Activated naive CD8-positive, alpha-beta T cell treated with anti-CD3 and anti-CD28 coated beads, Interleukin-2, amount 50 U/mL, for 24 hours (primary cell): ENCODE measurements at regions not wholly inside any gene's neighbourhood (a gene's known extent, or its start where the extent isn't known, plus 50 kb on each side); places are given as distances from the start of the nearest gene placed in this dataset.

ENCODE experiments used
- ATAC-seq: fragments of 150-1000 bp; cut with Tn5 transposase; one replicate; pipeline ENCODE4 v1.10.0; 2021
- DNase-seq: peaks from one replicate; pipeline ENCODE4 v3.0.0; 2021
- H3K27ac Mint-ChIP-seq: one replicate; pipeline ENCODE4 v1.8.0; 2021; ENCODE audit warnings: mild to moderate bottlenecking, mixed read lengths
- H3K27me3 Mint-ChIP-seq: one replicate; pipeline ENCODE4 v1.8.0; 2021; ENCODE audit warnings: mixed read lengths
- H3K36me3 Mint-ChIP-seq: one replicate; pipeline ENCODE4 v1.8.0; 2021; ENCODE audit warnings: low read depth, mixed read lengths
- H3K4me1 Mint-ChIP-seq: one replicate; pipeline ENCODE4 v1.8.0; 2021; ENCODE audit warnings: mixed read lengths
- H3K4me3 Mint-ChIP-seq: one replicate; pipeline ENCODE4 v1.8.0; 2021; ENCODE audit warnings: mild to moderate bottlenecking, moderate library complexity, mixed read lengths
- H3K9me3 Mint-ChIP-seq: one replicate; pipeline ENCODE4 v1.8.0; 2021; ENCODE audit warnings: mixed read lengths

GRCh38 chr1:29444782-29445729 lies 208.7 kb downstream of the PTPRU start:
- Mint-ChIP-seq H3K27me3 (peaks cover 19% of the 10 kb centered on the region), H3K27ac (no peak overlapping the region)

GRCh38 chr1:29444081-29444715 lies 207.9 kb downstream of the PTPRU start:
- no peak for DNase-seq
- peaks cover 21% of the 10 kb centered on the region for H3K27me3 Mint-ChIP-seq
- H3K9me3 Mint-ChIP-seq, result no peaks in the 10 kb centered on the region
- no peak overlapping the region for H3K27ac Mint-ChIP-seq
- H3K36me3 Mint-ChIP-seq, result no peaks in the 10 kb centered on the region
- H3K4me3 Mint-ChIP-seq, result no peak overlapping the region
- ATAC-seq, result no peak
- no peaks in the 10 kb centered on the region for H3K4me1 Mint-ChIP-seq

More at GRCh38 chr1:29444782-29445729, 208.7 kb downstream of the PTPRU start:
- Mint-ChIP-seq H3K36me3 (no peaks in the 10 kb centered on the region), H3K4me3 (no peak overlapping the region), H3K4me1 (no peaks in the 10 kb centered on the region), H3K9me3 (no peaks in the 10 kb centered on the region)
- no peak for ATAC-seq
- no peak for DNase-seq

GRCh38 chr1:29441916-29442668 lies 205.8 kb downstream of the PTPRU start:
- Mint-ChIP-seq H3K27me3 (peaks cover 21% of the 10 kb centered on the region), H3K9me3 (no peaks in the 10 kb centered on the region), H3K4me1 (no peaks in the 10 kb centered on the region), H3K27ac (no peak overlapping the region), H3K36me3 (no peaks in the 10 kb centered on the region), H3K4me3 (no peak overlapping the region)
- ATAC-seq, result no peak
- DNase-seq, result no peak

- Mint-ChIP-seq H3K27ac (no peak overlapping the region), H3K36me3 (no peaks in the 10 kb centered on the region), H3K27me3 (peaks cover 17% of the 10 kb centered on the region), H3K4me1 (no peaks in the 10 kb centered on the region), H3K4me3 (no peak overlapping the region), H3K9me3 (no peaks in the 10 kb centered on the region)
- ATAC-seq (no peak), DNase-seq (no peak)
Measured at GRCh38 chr1:29439615-29440014, 203.3 kb downstream of the PTPRU start.

- no peak overlapping the region for H3K4me3 Mint-ChIP-seq
- peaks cover 13% of the 10 kb centered on the region for H3K27me3 Mint-ChIP-seq
Measured at GRCh38 chr1:29438991-29439390, 202.7 kb downstream of the PTPRU start.

GRCh38 chr1:29437946-29438345 lies 201.6 kb downstream of the PTPRU start:
- no peaks in the 10 kb centered on the region for H3K9me3 Mint-ChIP-seq
- H3K36me3 Mint-ChIP-seq, result no peaks in the 10 kb centered on the region
- H3K4me1 Mint-ChIP-seq, result no peaks in the 10 kb centered on the region
- H3K27me3 Mint-ChIP-seq, result peaks cover 11% of the 10 kb centered on the region
- DNase-seq (no peak), ATAC-seq (no peak)
- H3K27ac Mint-ChIP-seq, result no peak overlapping the region
- H3K4me3 Mint-ChIP-seq, result no peak overlapping the region

More at GRCh38 chr1:29438991-29439390, 202.7 kb downstream of the PTPRU start:
- no peaks in the 10 kb centered on the region for H3K4me1 Mint-ChIP-seq
- H3K27ac Mint-ChIP-seq, result no peak overlapping the region
- no peaks in the 10 kb centered on the region for H3K9me3 Mint-ChIP-seq
- no peak for DNase-seq
- no peaks in the 10 kb centered on the region for H3K36me3 Mint-ChIP-seq
- ATAC-seq, result no peak

GRCh38 chr1:29436181-29436785 lies 200.0 kb downstream of the PTPRU start:
- DNase-seq (no peak), ATAC-seq (no peak)
- Mint-ChIP-seq H3K27me3 (peaks cover 12% of the 10 kb centered on the region), H3K36me3 (no peaks in the 10 kb centered on the region), H3K27ac (no peak overlapping the region), H3K9me3 (peaks cover 10% of the 10 kb centered on the region), H3K4me1 (no peaks in the 10 kb centered on the region), H3K4me3 (no peak overlapping the region)

GRCh38 chr1:29433830-29434229 lies 197.5 kb downstream of the PTPRU start:
- no peaks in the 10 kb centered on the region for H3K4me1 Mint-ChIP-seq

GRCh38 chr1:29431138-29431537 lies 194.8 kb downstream of the PTPRU start:
- peaks cover 12% of the 10 kb centered on the region for H3K27me3 Mint-ChIP-seq
- no peak overlapping the region for H3K27ac Mint-ChIP-seq
- ATAC-seq (no peak), DNase-seq (no peak)
- no peaks in the 10 kb centered on the region for H3K36me3 Mint-ChIP-seq
- peaks cover 24% of the 10 kb centered on the region for H3K9me3 Mint-ChIP-seq
- H3K4me1 Mint-ChIP-seq, result no peaks in the 10 kb centered on the region
- H3K4me3 Mint-ChIP-seq, result no peak overlapping the region

More at GRCh38 chr1:29433830-29434229, 197.5 kb downstream of the PTPRU start:
- H3K27ac Mint-ChIP-seq, result no peak overlapping the region
- no peaks in the 10 kb centered on the region for H3K36me3 Mint-ChIP-seq
- ATAC-seq (no peak), DNase-seq (no peak)
- peaks cover 24% of the 10 kb centered on the region for H3K9me3 Mint-ChIP-seq
- peaks cover 9% of the 10 kb centered on the region for H3K27me3 Mint-ChIP-seq
- no peak overlapping the region for H3K4me3 Mint-ChIP-seq

- Mint-ChIP-seq H3K36me3 (no peaks in the 10 kb centered on the region), H3K27ac (no peak overlapping the region), H3K27me3 (peaks cover 14% of the 10 kb centered on the region), H3K4me1 (no peaks in the 10 kb centered on the region), H3K4me3 (no peak overlapping the region), H3K9me3 (peaks cover 24% of the 10 kb centered on the region)
- ATAC-seq, result no peak
- no peak for DNase-seq
Measured at GRCh38 chr1:29429656-29430055, 193.3 kb downstream of the PTPRU start.

- Mint-ChIP-seq H3K36me3 (no peaks in the 10 kb centered on the region), H3K27ac (no peak overlapping the region), H3K27me3 (peaks cover 19% of the 10 kb centered on the region), H3K4me3 (no peak overlapping the region), H3K4me1 (no peaks in the 10 kb centered on the region), H3K9me3 (peaks cover 24% of the 10 kb centered on the region)
- ATAC-seq (no peak), DNase-seq (no peak)
Measured at GRCh38 chr1:29428997-29429396, 192.7 kb downstream of the PTPRU start.

- Mint-ChIP-seq H3K4me3 (no peak overlapping the region), H3K27me3 (peaks cover 18% of the 10 kb centered on the region)
- ATAC-seq, result no peak
Measured at GRCh38 chr1:29428280-29428615, 191.9 kb downstream of the PTPRU start.

GRCh38 chr1:29427614-29428279 lies 191.4 kb downstream of the PTPRU start:
- ATAC-seq (no peak), DNase-seq (no peak)
- peaks cover 17% of the 10 kb centered on the region for H3K27me3 Mint-ChIP-seq
- no peaks in the 10 kb centered on the region for H3K4me1 Mint-ChIP-seq
- H3K27ac Mint-ChIP-seq, result no peak overlapping the region
- H3K36me3 Mint-ChIP-seq, result no peaks in the 10 kb centered on the region
- H3K9me3 Mint-ChIP-seq, result peaks cover 24% of the 10 kb centered on the region
- H3K4me3 Mint-ChIP-seq, result no peak overlapping the region

More at GRCh38 chr1:29428280-29428615, 191.9 kb downstream of the PTPRU start:
- Mint-ChIP-seq H3K36me3 (no peaks in the 10 kb centered on the region), H3K4me1 (no peaks in the 10 kb centered on the region), H3K27ac (no peak overlapping the region), H3K9me3 (peaks cover 24% of the 10 kb centered on the region)
- no peak for DNase-seq
